ENCODE measurements at regions not wholly inside any gene's neighbourhood (a gene's known extent, or its start where the extent isn't known, plus 50 kb on each side); places are given as distances from the start of the nearest gene placed in this dataset.
"Not testable (repeated sequence)": the region's sequence is repeated elsewhere in the genome, so short reads cannot be mapped to it uniquely, and the experiment has no call there.

DNA sequence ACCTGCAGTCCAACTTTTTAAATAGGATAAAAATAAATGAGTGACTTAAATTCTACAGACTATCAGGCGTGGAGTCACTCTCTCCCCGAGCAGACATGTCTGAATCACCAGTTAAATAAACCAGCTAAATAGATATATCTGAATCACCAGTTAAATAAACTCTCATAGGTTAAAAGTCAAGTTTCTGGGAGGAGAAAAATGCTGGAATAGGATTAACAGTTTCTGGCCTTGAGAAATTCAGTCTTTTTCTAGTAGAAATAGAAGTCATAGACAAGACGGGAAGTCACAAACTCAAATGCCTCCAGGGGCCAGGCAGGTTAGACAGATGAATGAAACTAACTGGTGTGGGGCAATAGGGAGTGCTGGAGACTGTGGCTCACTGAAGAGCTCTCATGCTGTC lies 258.6 kb upstream of the TMEM132C start:
- DNase-seq (ENCODE audit: low read depth in 2 of 2), result no peak

DNA sequence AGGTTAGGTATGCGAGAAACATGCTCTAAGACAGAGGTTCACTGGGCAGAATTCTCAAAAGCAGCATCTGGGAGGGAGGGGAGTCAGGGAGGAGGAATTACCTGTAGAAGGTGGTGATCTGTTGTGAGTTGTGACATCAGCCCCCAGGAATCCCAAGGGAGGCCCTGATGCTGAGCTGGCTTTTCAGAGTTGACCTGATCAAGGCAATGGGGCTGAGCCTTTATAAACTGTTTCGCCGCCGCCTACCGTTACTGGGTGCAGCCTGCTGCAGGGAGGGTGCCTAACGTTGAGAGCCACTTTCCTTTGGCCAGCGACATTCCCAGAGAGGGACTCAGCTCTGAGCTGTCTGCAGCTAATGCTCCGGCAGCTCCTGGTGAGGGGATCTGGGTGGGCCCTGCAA lies 257.9 kb upstream of the TMEM132C start:
- no peak for DNase-seq (ENCODE audit: low read depth in 2 of 2)

DNA sequence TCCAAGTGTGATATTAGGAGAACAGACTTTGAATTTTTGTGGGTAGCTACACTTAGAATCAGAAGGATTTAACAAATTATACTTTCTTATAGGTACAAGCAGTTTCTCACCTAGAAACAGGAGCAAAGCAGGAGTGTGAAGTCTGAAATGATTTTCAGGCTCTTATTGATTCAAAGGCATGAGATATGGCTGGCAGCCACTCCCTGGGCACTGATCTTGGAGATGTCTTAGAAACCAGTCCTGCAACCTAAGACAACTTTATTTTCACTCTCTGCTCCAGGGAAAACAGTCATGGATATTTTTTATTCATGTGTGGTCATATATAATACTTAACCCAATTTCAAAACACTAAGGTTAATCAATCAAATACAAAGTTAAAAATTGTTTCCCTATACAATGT lies 254.9 kb upstream of the TMEM132C start:
- DNase-seq (ENCODE audit: low read depth in 2 of 2), result no peak

DNA sequence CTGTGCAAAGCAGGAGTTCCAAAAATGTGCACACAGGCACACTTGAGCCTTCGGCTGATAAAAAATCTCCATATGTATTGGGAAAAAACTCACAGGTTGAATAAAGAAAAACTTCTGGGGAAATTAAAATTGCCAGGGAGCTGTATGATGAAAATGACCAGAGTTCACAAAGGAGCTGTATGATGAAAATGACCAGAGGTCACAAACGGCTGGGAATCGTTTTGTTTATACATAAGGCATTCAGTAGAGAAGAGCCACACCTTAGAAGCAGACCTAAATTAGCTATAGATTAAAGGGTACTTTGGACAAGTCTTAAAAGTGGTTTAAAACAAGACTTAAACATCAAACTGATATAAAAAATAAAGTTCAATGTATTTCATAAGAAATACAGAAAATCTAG lies 251.7 kb upstream of the TMEM132C start:
- DNase-seq (ENCODE audit: low read depth in 2 of 2), result no peak

DNA sequence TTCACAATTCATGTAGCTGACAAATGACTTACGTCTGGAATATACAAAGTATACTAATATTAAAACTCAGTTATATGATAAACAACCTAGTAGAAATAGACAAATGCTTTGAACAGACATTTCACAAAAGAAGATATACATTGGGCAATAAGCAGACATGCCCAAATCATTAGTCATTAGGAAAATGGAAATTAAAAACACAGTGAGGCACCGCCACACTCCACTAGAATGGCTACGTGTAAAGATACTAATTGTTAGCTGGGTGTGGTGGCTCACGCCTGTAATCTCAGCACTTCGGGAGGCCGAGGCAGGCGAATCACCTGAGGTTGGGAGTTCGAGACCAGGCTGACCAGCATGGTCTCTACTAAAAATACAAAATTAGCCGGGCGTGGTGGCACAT lies 248.9 kb upstream of the TMEM132C start:
- DNase-seq (ENCODE audit: low read depth in 2 of 2), result no peak

DNA sequence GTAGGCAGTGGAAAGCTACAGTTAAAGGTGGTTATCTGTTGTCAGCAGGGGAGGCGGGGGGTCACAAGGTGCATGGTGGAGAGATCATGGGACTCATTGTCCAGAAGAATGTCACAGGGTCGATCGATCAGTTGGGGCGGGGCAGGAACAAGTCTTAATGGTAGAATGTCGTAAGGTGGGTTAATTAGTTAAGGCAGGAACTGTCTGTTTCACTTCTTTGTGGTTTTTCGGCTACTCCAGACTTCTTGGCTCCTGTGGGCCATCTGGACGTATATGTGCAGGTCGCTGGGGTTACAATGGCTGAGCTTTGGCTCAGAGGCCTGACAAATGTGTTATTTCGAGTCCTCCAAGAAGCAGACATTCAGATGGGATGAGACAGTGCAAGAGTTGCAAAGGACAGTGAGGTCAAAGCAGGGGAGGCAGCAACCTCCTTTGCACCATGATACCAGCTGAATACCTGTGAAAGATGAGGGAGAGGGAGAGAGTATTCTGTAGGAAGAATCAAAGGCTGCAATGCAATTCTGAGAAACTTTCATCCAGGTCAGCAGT lies 246.9 kb upstream of the TMEM132C start:
- DNase-seq (ENCODE audit: low read depth in 2 of 2), result no peak

DNA sequence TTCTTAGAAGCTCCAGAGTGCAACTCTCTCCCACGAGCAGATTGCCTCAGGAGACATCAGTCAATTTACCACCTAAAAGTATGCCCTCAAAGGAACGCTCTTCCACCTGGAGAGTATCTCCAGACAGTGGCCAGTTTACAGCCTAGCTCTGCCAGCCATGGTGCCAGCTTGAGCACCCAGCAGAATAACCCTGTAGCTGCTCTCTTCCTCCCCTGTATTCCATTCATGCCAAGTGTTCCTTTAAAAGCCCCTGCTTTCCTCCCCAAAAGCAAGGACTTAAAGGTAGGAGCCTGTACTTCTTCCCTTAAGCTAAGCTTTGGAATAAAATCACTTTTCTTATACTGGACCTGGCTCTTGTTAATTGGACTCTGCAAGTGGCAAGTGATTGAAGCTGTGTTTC lies 245.4 kb upstream of the TMEM132C start:
- DNase-seq (ENCODE audit: low read depth in 2 of 2), result no peak

DNA sequence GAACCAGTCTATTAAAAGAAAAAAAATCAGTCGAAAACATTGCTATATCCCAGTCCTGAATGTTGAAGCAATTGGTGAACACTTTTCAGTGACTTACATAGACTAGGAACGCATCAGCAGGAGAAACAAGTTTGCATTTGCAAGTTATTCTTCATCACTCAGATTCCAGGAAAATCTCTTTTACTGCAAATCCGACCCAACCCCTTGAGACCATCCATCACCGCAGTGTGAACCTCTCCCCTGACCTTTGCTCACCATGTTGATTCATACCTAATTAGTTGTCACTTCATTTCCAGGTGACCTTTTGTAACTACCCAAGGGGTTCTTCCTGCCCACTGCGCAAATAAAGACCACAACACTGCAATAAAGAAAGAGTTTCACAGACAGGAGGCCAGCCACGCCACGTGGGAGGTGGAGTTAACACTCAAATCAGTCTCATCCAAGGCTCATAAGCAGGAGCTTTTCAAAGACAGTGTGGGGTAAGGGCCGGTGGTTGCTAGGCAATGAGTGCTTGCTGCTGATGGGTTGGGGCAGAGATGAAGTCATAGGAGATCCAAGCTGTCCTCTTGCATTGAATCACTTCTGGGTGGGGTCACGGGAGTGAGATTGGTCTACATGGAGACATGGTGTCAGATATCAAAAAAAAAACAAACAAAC lies 241.3 kb upstream of the TMEM132C start:
- no peak for DNase-seq (ENCODE audit: low read depth in 2 of 2)

DNA sequence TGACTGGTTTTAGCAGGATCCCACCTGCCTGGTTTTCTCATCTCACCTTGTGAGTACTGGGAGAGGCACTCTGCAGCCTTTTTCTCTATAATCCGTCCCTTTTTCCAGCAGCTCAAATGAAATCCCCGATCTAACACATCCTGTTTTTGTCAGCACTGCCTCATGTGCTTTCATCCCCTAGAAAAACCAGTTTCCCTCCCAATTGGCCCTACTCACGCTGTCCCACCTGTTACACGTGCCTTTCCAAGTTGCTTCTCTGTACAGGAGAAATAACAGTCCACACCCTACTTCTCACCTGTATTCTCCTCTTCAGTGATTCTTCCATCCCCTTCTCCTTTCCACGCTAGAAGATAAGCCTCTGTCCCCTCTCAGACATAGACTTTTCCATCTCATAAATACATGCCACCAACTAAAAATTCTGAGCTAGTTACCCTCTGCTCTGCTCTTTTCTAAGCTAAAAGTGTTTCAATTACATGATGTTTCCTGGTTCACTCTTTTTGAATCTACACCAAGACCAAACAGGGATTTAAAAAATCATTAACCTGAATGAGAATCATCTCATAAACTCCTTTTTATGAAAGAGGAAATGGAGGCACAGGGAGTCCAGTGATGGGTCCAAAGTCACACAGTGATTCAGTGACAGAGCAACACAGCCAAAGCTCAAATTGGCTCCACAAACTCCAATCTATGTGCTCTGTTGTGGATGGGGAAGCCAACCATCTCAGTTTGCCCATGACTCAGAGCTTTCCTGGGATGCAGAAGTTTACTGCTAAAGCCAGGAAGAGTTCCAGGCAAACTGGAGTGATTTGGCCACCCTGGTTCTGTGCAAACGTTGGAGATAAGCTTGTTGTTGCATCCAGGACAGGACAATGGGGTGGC lies 240.0 kb upstream of the TMEM132C start:
- no peak for DNase-seq (ENCODE audit: low read depth in 2 of 2)

DNA sequence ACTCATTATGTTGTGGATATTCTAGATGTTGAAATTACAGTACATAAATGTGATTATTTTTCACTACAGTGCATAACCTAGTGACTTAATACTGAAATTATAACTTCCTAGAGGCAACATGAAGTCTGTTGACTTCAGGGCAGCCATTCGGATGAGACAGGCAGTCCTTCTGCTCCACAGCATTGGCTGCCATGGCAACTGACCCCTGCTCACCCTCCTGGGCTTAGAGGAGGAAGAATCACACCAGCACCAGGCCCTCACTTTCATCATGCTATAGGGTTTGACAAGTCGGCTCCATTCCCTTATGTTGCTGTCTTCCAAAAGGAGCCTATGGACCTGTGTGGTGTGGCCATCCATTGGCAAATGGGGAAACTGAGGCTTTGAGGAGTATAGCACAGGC lies 233.5 kb upstream of the TMEM132C start:
- DNase-seq (ENCODE audit: low read depth in 2 of 2), result no peak

DNA sequence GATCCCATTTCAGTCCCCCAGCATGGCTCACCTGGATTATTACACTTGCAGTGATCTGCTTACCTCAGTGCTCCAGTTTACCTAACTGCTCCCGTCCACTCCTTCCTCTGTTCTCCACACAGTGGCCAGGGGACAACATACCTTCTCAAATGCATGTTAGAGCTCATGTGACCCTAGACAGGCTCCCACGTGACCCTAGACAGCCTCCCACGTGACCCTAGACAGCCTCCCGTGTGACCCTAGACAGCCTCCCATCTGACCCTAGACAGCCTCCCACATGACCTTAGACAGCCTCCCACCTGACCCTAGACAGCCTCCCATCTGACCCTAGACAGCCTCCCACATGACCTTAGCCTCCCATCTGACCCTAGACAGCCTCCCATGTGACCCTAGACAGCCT lies 226.0 kb upstream of the TMEM132C start:
- DNase-seq (ENCODE audit: low read depth in 2 of 2), result no peak

DNA sequence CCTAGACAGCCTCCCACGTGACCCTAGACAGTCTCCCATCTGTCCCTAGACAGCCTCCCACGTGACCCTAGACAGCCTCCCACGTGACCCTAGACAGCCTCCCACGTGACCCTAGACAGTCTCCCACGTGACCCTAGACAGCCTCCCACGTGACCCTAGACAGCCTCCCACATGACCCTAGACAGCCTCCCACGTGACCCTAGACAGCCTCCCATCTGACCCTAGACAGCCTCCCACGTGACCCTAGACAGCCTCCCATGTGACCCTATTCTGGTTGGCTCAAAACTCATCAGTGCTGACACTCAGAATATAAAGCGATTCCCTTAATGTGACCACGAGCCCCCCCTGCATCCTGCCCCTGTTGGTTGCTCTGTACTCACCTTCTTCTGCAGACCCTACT lies 224.7 kb upstream of the TMEM132C start:
- not testable (repeated sequence) for DNase-seq (ENCODE audit: low read depth in 2 of 2)

DNA sequence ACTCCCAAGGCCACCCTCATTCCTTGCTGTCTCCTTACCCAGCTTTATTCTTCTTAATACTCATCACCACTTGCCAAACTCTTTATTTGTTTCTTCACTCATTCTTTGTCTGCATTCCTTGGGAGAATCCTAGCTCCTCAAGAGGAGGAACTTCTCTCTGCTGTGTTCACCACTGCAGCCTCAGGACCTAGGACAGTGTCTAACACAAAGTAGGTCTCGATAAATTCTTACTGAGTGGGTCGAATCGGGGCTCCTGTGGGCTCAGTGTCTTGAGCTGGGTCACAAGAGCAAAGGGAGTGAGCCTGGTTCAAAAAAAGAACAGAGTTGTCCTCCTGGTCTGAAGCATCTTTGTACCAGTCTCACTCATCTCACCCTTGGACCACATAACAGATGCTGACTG lies 224.1 kb upstream of the TMEM132C start:
- DNase-seq (ENCODE audit: low read depth in 2 of 2), result no peak

DNA sequence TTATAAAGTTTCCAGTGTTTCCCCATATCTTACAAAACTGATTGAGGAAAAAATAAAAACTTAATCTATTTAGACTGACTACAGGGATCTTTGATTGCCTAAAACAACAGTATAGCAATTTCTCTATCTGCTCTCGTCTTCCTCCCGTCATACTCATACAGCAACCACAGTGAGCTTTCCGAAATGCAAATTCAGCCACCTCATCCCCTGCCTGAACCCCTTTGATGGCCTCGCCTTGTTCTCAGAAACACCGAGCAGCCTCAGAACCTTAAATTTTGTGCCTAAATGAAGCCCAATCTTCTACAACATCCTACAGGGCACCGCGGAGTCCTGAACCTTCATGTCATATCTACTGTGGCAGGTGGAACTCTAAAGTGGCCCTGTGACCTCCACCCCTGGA lies 223.7 kb upstream of the TMEM132C start:
- DNase-seq (ENCODE audit: low read depth in 2 of 2), result no peak

DNA sequence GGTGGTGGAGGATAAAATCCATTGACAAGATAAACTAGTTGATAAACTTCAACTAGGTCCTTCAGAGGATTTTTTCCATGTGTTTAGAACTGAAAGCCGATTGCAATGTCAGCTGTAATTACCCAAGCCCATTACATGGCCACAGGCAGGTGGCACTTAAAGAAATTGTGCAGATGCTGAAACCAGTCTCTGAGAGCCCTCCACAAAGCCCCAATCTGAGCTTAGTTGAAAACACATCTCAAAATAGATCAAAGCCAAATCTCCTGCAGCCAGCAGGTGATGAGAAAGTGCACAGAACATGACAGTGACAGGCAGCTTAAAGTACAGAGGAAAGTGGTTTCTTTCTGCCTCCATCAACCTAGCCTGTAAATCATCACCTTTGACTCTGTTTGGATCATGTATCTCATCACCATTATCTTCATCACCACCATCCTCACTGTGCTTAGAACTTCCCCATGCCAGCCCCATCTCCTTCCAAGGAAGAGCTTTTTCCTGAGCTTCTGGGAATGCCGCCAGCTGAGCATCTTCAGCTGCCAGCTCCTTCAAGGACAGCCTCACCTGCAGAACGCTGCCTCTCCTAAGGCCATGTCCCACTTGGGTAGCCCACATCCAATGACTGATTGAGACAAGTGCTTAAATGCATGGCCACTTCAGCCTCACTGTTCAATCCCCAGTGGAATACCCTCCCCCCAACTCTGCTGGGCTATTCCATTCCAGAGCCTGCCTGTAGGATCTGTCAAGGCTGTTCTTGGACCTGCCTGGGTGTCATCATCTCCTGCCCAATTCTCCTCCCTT lies 219.5 kb upstream of the TMEM132C start:
- DNase-seq (ENCODE audit: low read depth in 2 of 2), result no peak

DNA sequence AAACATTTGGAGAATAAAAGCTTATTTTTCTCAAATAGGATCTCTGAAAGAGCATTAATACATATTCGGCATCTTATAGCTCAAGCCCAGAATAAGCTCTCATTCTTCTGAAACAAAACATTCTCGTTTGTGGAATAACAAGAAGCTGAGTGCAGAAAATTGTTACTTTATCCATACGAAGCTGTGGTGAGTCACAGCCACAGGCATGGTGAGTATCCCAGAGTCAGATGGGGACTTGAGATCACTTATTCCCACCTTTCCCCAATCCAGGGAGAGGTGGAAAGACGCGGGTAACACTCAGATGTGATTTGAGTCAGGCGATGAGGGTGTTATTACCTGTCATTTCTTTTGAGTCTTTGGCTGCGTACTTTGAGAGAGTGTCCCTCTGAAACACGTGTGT lies 214.6 kb upstream of the TMEM132C start:
- DNase-seq (ENCODE audit: low read depth in 2 of 2), result no peak

DNA sequence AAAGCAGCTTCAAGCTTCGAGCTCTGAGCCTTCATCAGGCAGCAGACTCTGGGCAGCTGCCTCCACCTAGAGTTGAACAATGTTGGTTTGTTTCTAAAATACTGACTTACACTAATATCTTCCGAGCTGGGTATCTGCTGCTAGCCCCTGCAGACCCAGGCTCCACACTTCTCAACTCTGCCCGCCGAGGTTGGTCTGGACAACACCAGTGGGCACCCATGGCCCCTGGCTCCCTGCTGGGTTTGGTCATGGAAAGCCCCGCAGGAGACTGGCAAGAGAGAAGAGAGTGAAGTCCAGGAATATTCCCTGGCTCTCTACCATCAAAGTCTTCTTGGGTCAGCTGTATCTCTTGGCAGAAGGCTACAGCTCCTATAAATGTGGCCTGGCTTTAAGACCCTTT lies 214.2 kb upstream of the TMEM132C start:
- DNase-seq (ENCODE audit: low read depth in 2 of 2), result no peak

DNA sequence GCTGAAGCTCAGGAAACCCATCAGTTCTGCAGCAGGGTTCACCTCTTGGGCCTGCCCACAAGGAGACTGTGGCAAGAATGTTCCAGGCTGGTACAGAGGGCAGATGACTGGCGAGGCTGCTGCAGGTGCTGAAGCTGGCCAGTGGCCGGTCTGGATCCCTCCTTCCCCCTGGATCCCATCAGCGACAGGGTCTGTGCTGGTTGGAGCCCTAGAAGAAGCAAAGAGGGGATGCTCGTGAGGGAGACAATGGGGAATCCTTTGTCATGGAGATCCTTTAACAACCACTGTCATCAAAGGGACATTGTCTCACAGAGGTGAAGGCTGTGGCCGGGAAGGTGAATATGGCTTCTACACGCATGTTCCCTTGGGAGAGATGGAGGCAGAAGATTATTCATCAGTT lies 211.4 kb upstream of the TMEM132C start:
- DNase-seq (ENCODE audit: low read depth in 2 of 2), result no peak

DNA sequence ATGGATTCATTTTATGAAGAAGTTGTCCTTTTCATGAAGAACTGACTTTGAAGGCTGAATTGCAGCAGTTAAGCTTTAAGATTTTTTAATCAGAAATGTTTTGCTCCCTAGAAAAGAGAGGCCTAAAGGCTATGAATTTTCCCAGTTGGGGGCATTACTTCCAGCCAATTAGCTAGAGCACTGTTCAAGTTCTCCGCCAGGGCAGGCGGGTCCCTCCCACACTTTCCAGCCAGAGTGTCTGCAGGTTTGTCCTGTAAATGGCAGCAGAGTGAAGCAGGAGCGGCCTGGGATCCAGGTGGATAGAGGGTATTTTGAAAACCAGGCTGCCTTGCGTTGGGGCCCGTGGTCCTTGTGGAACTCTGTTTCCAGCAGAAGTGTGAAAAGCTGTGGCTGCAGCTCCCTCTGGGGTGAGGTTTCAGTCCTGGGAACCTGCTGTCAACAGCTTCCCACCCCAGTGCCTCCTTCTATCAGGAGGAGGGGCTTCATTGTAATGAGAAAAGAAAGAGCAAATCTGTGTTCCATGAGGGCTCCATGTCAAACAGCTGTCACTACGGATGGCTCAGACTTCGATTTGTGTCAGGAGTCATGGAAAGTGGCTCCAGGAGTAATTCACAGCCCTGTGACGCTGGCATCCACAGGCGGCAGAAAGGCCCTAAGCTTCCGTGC lies 210.7 kb upstream of the TMEM132C start:
- DNase-seq (ENCODE audit: low read depth in 2 of 2), result no peak

DNA sequence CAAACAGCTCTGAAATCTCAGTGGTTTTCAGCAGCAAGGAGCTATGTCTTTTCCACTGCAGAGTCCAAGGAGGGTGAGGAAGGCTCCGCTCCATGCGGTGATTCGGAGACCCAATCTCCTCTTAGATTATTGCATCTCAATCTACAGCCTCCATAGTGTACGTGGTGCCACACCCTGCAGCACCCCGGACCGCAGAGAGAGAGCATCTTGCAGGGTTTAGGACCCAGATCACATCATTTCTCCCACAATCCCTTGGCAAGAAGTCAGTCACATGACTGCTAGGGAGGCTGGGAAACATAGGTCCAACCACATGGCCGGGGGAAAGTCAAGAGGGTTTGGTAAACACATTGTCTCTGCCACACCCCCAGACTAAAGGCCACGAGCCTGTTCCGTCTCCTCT lies 209.4 kb upstream of the TMEM132C start:
- DNase-seq (ENCODE audit: low read depth in 2 of 2), result no peak

DNA sequence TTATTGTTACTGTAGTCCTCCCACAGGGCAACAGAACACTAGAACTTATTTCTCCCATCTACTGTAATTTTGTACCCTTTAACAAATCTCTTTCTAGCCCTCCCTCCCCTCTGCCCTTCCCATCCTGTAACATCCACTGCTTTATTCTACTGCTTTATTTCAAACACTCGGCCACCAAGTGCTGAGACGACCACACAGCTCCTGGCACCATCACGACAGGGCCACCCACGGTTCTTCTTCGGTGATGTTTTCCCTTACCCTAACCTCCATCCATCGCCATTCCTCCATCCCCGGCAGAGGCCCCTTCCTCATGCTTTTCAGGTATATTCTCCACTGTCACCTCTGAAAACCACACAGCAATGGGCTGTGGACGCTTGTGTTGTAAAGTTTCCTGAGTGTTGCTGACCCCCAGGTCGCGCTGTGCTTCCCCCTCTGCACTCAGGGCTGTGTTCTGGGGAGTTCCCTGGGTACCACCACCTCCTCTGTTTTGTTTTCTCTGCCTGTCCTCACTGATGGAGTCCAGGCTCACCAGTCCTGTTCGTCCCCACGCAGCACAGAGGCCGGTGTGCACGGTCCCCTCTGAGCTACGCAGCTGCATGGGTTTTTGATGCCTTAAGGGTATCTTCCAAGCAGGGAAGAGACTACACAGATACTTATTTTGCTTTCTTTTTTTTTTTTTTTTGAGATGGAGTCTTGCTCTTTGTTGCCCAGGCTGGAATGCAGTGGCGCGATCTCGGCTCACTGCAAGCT lies 207.2 kb upstream of the TMEM132C start:
- no peak for DNase-seq (ENCODE audit: low read depth in 2 of 2)
